Tibial nerve (tissue), 4 donors: ENCODE measurements at regions not wholly inside any gene's neighbourhood (a gene's known extent, or its start where the extent isn't known, plus 50 kb on each side); places are given as distances from the start of the nearest gene placed in this dataset.

Source experiments
- DNase-seq, 2 donors: peaks; one replicate each; pipeline ENCODE4 v3.0.0-alpha.2; 2019; ENCODE audit warnings: low spot score in 2 of 2
- H3K27ac ChIP-seq, 4 donors: fragments of 200-600 bp; sonication (generic) in 3 of 4; one replicate each; pipeline ENCODE4 v1.5.1; 2017 to 2019; ENCODE audit warnings: mild to moderate bottlenecking in 1 of 4
- H3K27me3 ChIP-seq, 2 donors: fragments of 200-600 bp; sonication (generic) in 1 of 2; one replicate each; pipeline versions ENCODE4 v1.5.1 to v1.6.0; 2017 to 2019
- H3K36me3 ChIP-seq, 3 donors: fragments of 200-600 bp; sonication (generic); one replicate each; pipeline ENCODE4 v1.5.1; 2018 to 2019
- H3K4me1 ChIP-seq, 4 donors: fragments of 200-600 bp; sonication (generic) in 3 of 4; one replicate each; pipeline ENCODE4 v1.5.1; 2017 to 2019
- H3K4me3 ChIP-seq, 4 donors: fragments of 200-600 bp; sonication (generic) in 3 of 4; one replicate each; pipeline ENCODE4 v1.5.1; 2017 to 2019; ENCODE audit warnings: mild to moderate bottlenecking in 1 of 4, moderate library complexity in 1 of 4
- H3K9me3 ChIP-seq, 4 donors: fragments of 200-600 bp; sonication (generic) in 3 of 4; one replicate each; pipeline ENCODE4 v1.5.1; 2017 to 2019
- EP300 ChIP-seq, 2 donors: sonication (generic); formaldehyde crosslinking; IDR thresholded peaks; one replicate each; pipeline ENCODE4 v1.6.1; 2017; ENCODE audit warnings: antibody characterized with exemption in 2 of 2, mild to moderate bottlenecking in 1 of 2
- POLR2A ChIP-seq, 2 donors: fragments of 450-650 bp; IDR thresholded peaks; one replicate each; pipeline ENCODE4 v1.6.1; 2017; ENCODE audit warnings: antibody characterized with exemption in 2 of 2, mild to moderate bottlenecking in 2 of 2, moderate library complexity in 2 of 2
- WGBS, 2 donors: methylation state at CpG; one replicate each; pipeline ENCODE4 v1.1.5; 2018; 5-methylcytosine and 5-hydroxymethylcytosine counted together
- TF ChIP-seq, protein P1 (sequence below), 5 experiments: fragments of 200-600 bp in 3 of 5; fragments of 450-650 bp in 2 of 5; sonication (generic) in 3 of 5; IDR thresholded peaks; one replicate each; pipeline ENCODE4 v1.5.1; 2016 to 2019; ENCODE audit warnings: antibody characterized with exemption in 5 of 5, mild to moderate bottlenecking in 3 of 5, moderate library complexity in 2 of 5

DNA sequence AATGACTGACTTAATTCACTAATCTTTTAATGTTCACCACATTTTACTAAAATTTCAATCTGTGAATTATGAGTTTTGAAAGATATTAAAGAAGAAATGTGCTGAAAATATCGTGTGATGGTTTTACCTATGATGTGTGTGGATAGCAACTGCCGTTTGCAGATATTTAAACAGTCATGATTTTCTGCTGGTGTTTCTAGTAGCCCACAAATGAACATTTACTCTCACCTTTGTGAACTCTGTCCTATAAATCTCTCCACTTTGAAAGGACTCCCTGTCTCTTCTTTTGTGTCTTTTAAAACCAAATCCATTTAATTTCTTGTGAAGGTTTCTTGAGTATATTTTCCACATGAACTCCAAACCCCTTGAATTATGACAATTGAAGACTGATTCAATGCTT, 771.2 kb upstream of the SALL3 start:
- Histone ChIP-seq H3K9me3 (no peaks in the 10 kb centered on the region), H3K36me3 (no peaks in the 10 kb centered on the region), H3K4me3 (no peak overlapping the region), H3K27ac (no peak overlapping the region), H3K27me3 (no peaks in the 10 kb centered on the region), H3K4me1 (no peaks in the 10 kb centered on the region)
- no peak for DNase-seq
- TF ChIP-seq, protein P1, sequence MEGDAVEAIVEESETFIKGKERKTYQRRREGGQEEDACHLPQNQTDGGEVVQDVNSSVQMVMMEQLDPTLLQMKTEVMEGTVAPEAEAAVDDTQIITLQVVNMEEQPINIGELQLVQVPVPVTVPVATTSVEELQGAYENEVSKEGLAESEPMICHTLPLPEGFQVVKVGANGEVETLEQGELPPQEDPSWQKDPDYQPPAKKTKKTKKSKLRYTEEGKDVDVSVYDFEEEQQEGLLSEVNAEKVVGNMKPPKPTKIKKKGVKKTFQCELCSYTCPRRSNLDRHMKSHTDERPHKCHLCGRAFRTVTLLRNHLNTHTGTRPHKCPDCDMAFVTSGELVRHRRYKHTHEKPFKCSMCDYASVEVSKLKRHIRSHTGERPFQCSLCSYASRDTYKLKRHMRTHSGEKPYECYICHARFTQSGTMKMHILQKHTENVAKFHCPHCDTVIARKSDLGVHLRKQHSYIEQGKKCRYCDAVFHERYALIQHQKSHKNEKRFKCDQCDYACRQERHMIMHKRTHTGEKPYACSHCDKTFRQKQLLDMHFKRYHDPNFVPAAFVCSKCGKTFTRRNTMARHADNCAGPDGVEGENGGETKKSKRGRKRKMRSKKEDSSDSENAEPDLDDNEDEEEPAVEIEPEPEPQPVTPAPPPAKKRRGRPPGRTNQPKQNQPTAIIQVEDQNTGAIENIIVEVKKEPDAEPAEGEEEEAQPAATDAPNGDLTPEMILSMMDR (IDR thresholded peaks at IDR 0.05) = no peak
- TF ChIP-seq EP300 (IDR thresholded peaks at IDR 0.05) (no peak), POLR2A (IDR thresholded peaks at IDR 0.05) (no peak)
- 41 to 56% methylated on average over 2 of the region's 2 CpGs for WGBS, 2 donors

DNA sequence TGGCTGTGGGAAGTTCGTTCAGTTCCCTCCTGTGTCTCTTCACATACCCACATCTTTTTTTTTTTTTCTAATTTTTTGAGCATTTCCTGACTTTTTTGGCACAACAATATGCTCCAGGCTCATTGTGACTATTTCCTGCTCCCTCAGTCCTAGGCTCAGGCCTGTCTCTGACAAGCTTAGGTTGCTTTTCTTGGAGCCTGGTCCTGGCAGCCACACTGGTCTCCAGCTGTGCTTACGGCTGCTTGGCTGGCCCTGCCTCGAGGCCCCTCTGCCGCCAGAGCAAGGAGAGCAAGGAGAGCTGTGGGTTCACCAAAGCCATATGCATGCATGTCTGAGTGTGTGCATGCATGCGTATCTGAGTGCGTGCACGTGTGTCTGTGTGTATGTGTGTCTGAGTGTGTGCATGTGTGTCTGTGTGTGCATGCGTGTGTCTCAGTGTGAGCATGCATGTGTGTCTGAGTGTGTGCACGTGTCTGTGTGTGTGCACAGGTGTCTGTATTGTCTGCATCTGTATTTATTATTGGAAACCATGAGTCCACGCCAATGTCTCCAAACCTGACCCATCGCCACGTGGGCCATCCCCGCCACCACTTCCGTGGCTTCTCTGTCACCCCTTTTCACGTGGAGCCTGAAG, 766.1 kb upstream of the SALL3 start:
- Histone ChIP-seq H3K27me3 (no peaks in the 10 kb centered on the region), H3K9me3 (no peaks in the 10 kb centered on the region), H3K4me1 (no peaks in the 10 kb centered on the region), H3K4me3 (no peak overlapping the region), H3K36me3 (no peaks in the 10 kb centered on the region), H3K27ac (no peak overlapping the region)
- DNase-seq = no peak
- TF ChIP-seq, protein P1 (IDR thresholded peaks at IDR 0.05) = no peak
- TF ChIP-seq EP300 (IDR thresholded peaks at IDR 0.05) = no peak
- WGBS, 2 donors = 70 to 77% methylated on average over 12 to 15 of the region's 15 CpGs

DNA sequence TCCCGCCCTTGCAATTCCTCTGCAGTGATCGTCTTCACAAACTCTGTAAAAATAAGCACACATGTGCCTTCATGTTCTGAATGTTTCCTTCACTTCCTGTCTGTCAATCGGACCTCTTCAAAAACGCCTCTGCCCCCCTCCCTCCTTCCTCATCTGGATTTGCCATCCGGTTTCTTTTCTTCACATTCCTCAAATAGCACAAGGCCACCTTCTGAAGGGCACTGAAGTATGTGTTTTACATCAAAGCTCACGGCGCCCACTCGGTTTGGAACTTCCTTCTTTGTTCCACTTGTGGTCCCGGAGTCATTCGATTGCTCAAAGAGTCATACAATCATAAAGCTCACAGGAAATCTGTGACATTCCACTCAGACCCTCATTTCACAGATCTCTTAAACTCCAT, 758.1 kb upstream of the SALL3 start:
- no peaks in the 10 kb centered on the region for H3K27me3 ChIP-seq
- H3K36me3 ChIP-seq = no peaks in the 10 kb centered on the region
- no peak overlapping the region for H3K27ac ChIP-seq
- no peak for DNase-seq
- H3K4me3 ChIP-seq = no peak overlapping the region
- TF ChIP-seq POLR2A (IDR thresholded peaks at IDR 0.05) (no peak), EP300 (IDR thresholded peaks at IDR 0.05) (no peak)
- TF ChIP-seq, protein P1 (IDR thresholded peaks at IDR 0.05) = no peak
- H3K4me1 ChIP-seq = no peaks in the 10 kb centered on the region
- no peaks in the 10 kb centered on the region for H3K9me3 ChIP-seq
- WGBS, 2 donors = 38 to 42% methylated on average over 10 of the region's 10 CpGs

DNA sequence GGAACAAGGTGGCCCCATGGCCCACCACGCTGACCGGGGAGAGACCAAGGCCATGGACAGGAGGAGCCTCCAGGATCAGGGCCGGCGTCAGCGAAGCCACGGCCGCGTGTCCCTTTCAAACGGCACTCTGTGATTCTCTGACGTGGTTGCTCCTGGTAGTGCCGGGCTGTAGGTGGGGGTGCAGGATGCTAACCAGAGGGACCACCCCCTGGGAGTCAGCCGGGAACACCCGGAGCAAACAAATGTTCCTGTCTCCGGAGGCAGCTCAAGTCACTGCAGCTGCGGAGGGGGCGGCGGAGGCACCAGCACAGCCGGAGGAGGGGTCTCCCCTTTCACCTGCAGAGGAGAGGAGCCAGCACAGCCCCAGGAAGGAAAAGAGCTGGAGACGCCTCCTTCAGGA, 750.6 kb upstream of the SALL3 start:
- H3K27ac ChIP-seq = no peak overlapping the region
- H3K36me3 ChIP-seq = no peaks in the 10 kb centered on the region
- H3K4me3 ChIP-seq = no peak overlapping the region
- no peaks in the 10 kb centered on the region for H3K9me3 ChIP-seq
- WGBS, 2 donors = 50 to 56% methylated on average over 19 of the region's 19 CpGs
- no peaks in the 10 kb centered on the region for H3K27me3 ChIP-seq
- no peaks in the 10 kb centered on the region for H3K4me1 ChIP-seq
- DNase-seq = no peak
- no peak for TF ChIP-seq EP300 (IDR thresholded peaks at IDR 0.05)
- TF ChIP-seq, protein P1 (IDR thresholded peaks at IDR 0.05) = no peak
- TF ChIP-seq POLR2A (IDR thresholded peaks at IDR 0.05) = no peak

DNA sequence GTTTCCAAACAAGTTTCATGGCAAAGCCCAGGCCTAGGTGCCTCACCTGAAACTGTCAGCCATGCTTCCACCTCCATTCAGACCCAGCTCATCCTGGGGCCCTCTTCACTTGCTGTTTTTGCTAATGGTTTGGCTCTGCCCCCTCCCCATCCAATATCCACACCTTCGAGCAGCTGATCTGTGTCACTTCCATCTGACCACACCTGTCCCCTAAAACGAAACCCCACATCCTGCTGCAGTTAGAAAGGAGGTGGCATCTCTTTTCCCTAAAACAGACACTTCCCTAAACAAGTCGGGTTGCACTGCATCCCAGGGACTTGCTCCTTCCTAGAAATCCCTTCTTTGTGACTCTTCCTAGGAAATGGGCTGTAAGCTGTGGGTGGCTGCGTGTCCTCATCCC, 748.7 kb upstream of the SALL3 start:
- Histone ChIP-seq H3K27me3 (no peaks in the 10 kb centered on the region), H3K9me3 (no peaks in the 10 kb centered on the region), H3K36me3 (no peaks in the 10 kb centered on the region), H3K27ac (no peak overlapping the region), H3K4me1 (no peaks in the 10 kb centered on the region), H3K4me3 (no peak overlapping the region)
- DNase-seq = no peak
- 82 to 85% methylated on average over 4 of the region's 4 CpGs for WGBS, 2 donors
- TF ChIP-seq EP300 (IDR thresholded peaks at IDR 0.05) (no peak), POLR2A (IDR thresholded peaks at IDR 0.05) (no peak)
- TF ChIP-seq, protein P1 (IDR thresholded peaks at IDR 0.05) = no peak
